ENCODE measurements at regions not wholly inside any gene's neighbourhood (a gene's known extent, or its start where the extent isn't known, plus 50 kb on each side); places are given as distances from the start of the nearest gene placed in this dataset.

DNA sequence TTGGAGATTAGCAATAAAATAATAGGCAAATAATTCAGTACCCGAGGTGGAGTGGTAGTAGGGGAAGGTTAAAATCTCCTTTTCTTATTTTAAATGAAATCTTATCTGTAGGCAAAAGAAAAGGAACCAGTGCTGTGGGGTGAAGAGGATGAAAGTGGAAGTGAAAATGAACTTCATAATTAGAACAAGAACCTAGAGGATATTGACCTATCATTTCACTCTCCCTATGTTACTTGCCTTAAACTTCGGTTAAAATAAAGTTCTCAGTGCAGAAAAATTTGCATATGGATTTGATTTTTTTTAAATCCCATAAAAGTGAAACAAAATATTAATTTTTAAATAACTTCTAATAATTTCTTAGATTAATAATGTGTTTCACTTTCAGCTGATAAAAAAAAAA is 1094.9 kb upstream of the C9orf72 start:
- no peak overlapping the region for H3K4me2 ChIP-seq (ENCODE audit: insufficient read depth, insufficient read length, low read length)
- no peak overlapping the region for H3K4ac ChIP-seq (ENCODE audit: low read depth, low read length)
- no peak overlapping the region for H2BK5ac ChIP-seq (ENCODE audit: insufficient read length, low read length)
- H2BK15ac ChIP-seq (ENCODE audit: low read depth, low read length) = no peak overlapping the region
- no peak overlapping the region for H3K23ac ChIP-seq (ENCODE audit: insufficient read length, low read depth, low read length)
- H3K18ac ChIP-seq (ENCODE audit: insufficient read length, low read depth, low read length) = no peak overlapping the region
- H3K9me3 Mint-ChIP-seq = no peaks in the 10 kb centered on the region
- H2BK120ac ChIP-seq (ENCODE audit: low read depth, low read length, poor library complexity, severe bottlenecking) = no peak overlapping the region
- no peak for DNase-seq
- H3T11ph ChIP-seq (ENCODE audit: low read length) = no peak overlapping the region
- no peaks in the 10 kb centered on the region for H3K4me1 ChIP-seq (ENCODE audit: insufficient read depth, low read length)
- H4K91ac ChIP-seq (ENCODE audit: insufficient read length, low read depth, low read length) = no peak overlapping the region
- no peak overlapping the region for H3K14ac ChIP-seq (ENCODE audit: insufficient read depth, low read length)
- no peak overlapping the region for H2AFZ ChIP-seq (ENCODE audit: low read length)
- no peak overlapping the region for H3K27ac ChIP-seq (ENCODE audit: insufficient read length, low read depth, low read length)
- TF ChIP-seq, protein P1, sequence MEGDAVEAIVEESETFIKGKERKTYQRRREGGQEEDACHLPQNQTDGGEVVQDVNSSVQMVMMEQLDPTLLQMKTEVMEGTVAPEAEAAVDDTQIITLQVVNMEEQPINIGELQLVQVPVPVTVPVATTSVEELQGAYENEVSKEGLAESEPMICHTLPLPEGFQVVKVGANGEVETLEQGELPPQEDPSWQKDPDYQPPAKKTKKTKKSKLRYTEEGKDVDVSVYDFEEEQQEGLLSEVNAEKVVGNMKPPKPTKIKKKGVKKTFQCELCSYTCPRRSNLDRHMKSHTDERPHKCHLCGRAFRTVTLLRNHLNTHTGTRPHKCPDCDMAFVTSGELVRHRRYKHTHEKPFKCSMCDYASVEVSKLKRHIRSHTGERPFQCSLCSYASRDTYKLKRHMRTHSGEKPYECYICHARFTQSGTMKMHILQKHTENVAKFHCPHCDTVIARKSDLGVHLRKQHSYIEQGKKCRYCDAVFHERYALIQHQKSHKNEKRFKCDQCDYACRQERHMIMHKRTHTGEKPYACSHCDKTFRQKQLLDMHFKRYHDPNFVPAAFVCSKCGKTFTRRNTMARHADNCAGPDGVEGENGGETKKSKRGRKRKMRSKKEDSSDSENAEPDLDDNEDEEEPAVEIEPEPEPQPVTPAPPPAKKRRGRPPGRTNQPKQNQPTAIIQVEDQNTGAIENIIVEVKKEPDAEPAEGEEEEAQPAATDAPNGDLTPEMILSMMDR (conservative IDR thresholded peaks at IDR 0.05) = no peak
- H3K4me3 Mint-ChIP-seq = no peak overlapping the region
- no peaks in the 10 kb centered on the region for H3K4me1 Mint-ChIP-seq
- no peaks in the 10 kb centered on the region for H3K27me3 Mint-ChIP-seq (ENCODE audit: low read depth)
- no peaks in the 10 kb centered on the region for H3K79me1 ChIP-seq (ENCODE audit: insufficient read depth, low read depth, low read length, poor library complexity, severe bottlenecking)
- H3K9me3 ChIP-seq (ENCODE audit: control insufficient read depth, low read depth, low read length) = no peaks in the 10 kb centered on the region
- no peaks in the 10 kb centered on the region for H3K27me3 ChIP-seq (ENCODE audit: insufficient read depth, low read length)
- H4K8ac ChIP-seq (replicated peaks; ENCODE audit: insufficient read length, low read depth, low read length) = no peak overlapping the region
- H2AK5ac ChIP-seq (ENCODE audit: insufficient read length, low read length) = no peak overlapping the region
- H3K23me2 ChIP-seq (ENCODE audit: insufficient read length, low read depth, low read length, poor library complexity, severe bottlenecking) = no peaks in the 10 kb centered on the region
- no peak overlapping the region for H3K56ac ChIP-seq (ENCODE audit: insufficient read length, low read depth, low read length)
- H3K79me2 ChIP-seq (ENCODE audit: insufficient read depth, low read length) = no peaks in the 10 kb centered on the region
- WGBS (ENCODE audit: extremely low coverage, insufficient read length, low lambda C conversion rate) = no CpG with 5 or more reads among the region's 2 CpGs
- H3K36me3 Mint-ChIP-seq (ENCODE audit: insufficient read depth in 1 of 3, low read depth in 3 of 3) = no peaks in the 10 kb centered on the region
- no peaks in the 10 kb centered on the region for H4K20me1 ChIP-seq (ENCODE audit: control insufficient read depth, insufficient read depth, insufficient read length)
- H4K5ac ChIP-seq (ENCODE audit: insufficient read length, low read depth, low read length) = no peak overlapping the region
- no peak overlapping the region for H2BK20ac ChIP-seq (ENCODE audit: low read depth, low read length, poor library complexity, severe bottlenecking)
- H2BK12ac ChIP-seq (ENCODE audit: insufficient read length, low read depth, low read length) = no peak overlapping the region
- no peak overlapping the region for H3K9ac ChIP-seq (ENCODE audit: extremely low read depth, insufficient read length, low read length)
- H3K27ac Mint-ChIP-seq = no peak overlapping the region

All from H9 (cell line).